Esophagus muscularis mucosa (tissue), 3 donors: ENCODE measurements at regions not wholly inside any gene's neighbourhood (a gene's known extent, or its start where the extent isn't known, plus 50 kb on each side); places are given as distances from the start of the nearest gene placed in this dataset.

Source experiments
- POLR2AphosphoS5 ChIP-seq, 2 donors: sonication (generic); formaldehyde crosslinking; IDR thresholded peaks; one replicate each; pipeline ENCODE4 v1.6.1; 2017; ENCODE audit warnings: antibody characterized with exemption in 2 of 2
- TF ChIP-seq, protein P1 (sequence below), 3 experiments: fragments of 200-600 bp in 2 of 3; fragments of 450-650 bp in 1 of 3; sonication (generic) in 2 of 3; IDR thresholded peaks; one replicate each; pipeline ENCODE4 v1.5.1; 2017 to 2019; ENCODE audit warnings: antibody characterized with exemption in 3 of 3, mild to moderate bottlenecking in 2 of 3, moderate library complexity in 1 of 3

DNA sequence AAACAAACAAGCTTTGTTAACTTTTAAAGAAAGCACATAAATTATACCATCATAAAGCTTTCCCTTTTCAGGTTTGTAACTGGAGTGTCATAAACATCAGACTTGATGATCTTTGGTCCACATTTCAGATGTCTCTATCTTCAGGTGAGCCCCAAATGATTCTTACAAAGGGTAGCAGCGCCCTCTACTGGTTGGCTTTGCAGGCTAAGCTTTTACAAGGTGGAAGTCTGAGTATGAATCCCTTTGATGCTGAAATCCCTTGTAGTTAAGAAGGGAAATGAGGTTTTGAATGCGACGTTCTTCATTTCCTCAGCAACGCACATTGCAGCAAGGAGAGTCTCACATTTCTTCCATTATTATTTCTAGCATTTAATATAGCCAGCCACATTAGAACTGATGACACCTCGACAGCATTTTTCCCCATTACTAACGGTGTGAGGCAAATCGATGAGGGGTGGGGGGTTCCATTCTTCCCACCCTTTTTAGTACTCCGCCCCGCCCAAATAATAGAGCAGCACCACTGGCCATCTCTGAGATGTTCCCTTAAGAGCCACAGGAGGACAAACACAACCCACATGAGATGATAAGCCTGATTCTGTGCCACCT, 126.3 kb upstream of the NT5E start:
- TF ChIP-seq, protein P1, sequence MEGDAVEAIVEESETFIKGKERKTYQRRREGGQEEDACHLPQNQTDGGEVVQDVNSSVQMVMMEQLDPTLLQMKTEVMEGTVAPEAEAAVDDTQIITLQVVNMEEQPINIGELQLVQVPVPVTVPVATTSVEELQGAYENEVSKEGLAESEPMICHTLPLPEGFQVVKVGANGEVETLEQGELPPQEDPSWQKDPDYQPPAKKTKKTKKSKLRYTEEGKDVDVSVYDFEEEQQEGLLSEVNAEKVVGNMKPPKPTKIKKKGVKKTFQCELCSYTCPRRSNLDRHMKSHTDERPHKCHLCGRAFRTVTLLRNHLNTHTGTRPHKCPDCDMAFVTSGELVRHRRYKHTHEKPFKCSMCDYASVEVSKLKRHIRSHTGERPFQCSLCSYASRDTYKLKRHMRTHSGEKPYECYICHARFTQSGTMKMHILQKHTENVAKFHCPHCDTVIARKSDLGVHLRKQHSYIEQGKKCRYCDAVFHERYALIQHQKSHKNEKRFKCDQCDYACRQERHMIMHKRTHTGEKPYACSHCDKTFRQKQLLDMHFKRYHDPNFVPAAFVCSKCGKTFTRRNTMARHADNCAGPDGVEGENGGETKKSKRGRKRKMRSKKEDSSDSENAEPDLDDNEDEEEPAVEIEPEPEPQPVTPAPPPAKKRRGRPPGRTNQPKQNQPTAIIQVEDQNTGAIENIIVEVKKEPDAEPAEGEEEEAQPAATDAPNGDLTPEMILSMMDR (IDR thresholded peaks at IDR 0.05): peak; percentile 64 to 76 (median 75)
- TF ChIP-seq POLR2AphosphoS5 (IDR thresholded peaks at IDR 0.05): no peak
